Activated naive CD4-positive, alpha-beta T cell treated with anti-CD3 and anti-CD28 coated beads, Interleukin-2, amount 50 U/mL, for 16 hours (primary cell): ENCODE measurements at regions not wholly inside any gene's neighbourhood (a gene's known extent, or its start where the extent isn't known, plus 50 kb on each side); places are given as distances from the start of the nearest gene placed in this dataset.

Experiments used
- DNase-seq: peaks from one replicate; pipeline ENCODE4 v3.0.0-alpha.2; 2020

DNA sequence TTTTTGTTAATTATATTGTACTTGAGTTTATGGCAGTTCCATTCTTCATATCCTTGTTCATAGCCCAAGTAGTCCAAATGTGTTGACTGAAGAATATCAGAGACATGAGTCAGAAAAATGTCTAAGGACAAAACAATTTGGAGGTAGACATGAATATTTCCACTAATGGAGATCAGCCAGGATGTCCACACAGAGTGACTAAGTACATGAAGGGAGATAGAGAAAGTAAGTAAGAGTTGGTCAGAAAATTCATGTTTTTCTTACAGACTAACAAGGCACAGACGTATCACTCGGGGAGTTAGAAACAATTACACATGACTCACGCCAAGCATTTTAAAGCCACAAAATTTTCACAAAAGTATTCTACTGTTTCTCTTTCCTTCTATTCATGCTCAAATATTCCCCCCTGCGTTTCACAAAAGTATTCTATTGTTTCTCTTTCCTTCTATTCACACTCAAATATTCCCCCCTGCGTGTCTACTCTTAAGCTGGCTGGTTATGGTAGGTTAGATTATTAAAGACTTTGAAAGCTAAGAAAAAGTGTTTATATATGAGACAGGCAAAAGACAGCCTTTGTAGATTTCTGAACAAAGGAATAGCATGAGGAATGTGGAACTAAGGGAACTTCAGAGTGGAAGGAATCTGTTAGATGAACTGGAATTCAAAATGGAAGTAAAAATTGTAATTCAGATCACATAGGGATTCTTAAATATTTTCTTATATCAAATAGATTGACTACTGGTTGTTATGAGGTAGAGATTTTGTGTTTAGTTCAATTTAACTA, 648.7 kb upstream of the CCDC54 start:
- no peak for DNase-seq

DNA sequence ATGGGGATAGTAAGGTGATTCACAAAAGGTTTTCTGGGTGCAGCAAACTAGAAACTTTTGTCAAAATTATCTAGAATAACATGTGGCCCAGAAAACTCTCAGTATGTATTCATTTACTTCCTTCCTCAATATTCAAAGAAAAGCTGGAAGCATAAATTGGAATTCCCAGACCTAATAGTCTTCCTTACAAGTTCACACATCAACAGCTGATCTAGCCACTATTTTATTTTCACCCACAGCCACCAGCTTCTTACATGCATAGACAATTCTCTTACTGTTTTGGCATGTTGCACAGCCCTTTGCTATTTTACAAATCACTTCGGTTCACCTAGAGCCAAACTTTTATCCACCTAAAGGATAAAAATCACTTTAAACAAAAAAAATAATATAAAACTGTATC, 647.8 kb upstream of the CCDC54 start:
- DNase-seq, result no peak

DNA sequence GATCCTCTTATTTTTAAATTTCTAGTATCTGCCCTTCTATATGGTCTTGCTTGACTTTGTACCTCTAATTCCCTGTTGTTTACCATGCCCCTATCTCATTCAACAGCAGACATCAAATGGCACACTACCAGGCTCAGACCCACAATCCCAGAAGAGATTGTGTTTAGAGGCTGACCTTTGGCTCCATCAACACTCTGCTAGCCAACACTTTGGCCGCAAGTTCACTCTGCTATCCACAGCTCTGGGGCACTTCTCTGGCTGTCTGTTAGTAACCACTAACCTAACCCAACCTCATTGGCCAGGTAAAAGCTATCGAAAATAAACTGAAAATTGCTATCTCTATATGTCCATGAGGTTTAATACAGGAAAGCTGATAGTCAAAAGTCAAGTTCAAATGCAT, 646.0 kb upstream of the CCDC54 start:
- DNase-seq, result no peak

DNA sequence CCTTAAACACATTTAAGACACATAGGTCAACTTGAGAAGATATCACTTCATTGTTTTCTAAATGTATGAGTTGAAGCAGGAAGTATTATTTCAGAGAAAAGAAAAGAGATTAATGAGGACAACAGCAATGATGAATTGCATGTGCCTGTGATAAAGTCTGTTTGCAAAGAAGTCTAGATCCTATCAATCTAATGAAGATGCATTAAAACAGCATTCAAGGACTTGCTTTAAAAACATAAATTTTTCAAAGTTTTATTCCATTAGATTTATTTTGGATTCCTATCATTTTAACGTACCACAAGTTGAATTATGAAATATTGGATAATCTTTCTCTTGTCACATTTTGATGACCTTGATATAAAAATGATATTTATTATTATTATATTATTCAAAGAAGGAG, 642.5 kb upstream of the CCDC54 start:
- DNase-seq, result no peak

DNA sequence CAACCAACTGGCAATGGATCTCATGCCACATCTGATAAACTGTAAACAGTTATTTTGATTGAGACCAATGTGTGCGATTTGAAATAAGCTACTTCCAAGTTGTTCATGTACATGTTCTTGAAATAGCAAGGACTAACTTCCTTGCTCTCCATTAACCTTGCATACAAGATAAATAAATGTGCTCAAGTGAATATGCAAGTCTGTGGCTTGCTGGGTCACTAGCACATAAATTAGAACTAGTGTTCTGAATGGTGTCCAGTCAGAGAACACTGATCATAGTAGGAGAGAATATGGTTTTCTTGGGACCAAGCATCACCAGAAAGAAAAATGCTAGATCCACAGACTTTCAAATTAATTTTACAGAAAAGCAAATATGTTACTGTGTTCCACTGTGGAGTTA, 640.0 kb upstream of the CCDC54 start:
- no peak for DNase-seq

DNA sequence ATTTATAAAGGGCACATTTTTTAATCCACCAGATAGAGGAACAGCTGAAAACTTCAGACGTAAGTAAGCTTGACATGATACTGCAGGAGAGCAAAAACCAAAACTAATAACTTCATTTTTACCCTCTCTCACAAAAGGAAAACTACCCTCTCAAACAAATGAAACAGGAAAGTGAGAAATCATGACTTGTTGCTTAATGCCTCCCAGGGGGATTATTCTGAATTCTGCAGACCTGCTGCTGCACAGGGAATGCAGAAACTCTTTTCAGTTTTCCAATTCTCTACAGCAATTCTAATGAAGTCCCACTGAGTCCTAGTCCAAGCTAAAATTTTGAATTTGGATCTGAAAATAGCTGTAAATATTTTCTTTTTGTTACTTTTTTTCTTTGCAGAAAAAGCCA, 637.1 kb upstream of the CCDC54 start:
- no peak for DNase-seq

DNA sequence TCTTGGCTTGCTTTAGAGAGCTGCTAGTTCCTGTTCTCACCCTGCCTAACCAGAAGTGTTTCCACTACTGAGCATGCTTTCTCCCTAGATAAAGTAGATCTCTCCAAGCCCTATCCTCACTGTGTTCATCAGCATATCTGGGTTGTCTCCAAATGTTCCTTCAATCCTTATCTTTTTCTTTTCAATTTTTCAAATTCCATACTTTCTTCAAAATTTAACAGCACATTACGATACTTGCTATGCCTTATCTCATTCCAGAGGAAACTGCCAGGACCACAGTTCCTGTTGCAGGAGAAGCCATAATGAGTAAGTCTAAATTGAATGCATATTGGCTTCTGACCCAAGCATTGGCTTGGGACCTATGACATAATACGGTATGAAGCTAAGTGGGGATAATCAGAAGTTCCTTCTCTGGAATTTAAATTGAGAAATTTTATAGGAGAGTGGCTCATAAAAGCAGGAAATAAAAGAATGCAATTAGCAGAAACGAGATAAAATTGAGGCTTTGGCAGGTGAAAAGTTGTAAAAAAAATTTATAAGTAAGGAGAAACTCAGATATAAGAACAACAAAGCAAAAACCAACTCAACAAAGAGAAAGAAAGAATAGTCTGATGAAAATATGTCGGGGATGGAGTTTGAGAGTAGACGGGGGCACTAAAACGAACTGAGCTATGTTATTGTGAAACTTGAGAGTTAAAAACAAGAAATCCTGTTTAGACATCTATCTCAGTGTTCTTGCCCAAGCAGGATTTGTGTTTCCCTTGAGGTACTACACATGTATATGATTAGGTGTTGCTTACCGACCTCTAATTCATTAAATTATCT, 631.7 kb upstream of the CCDC54 start:
- DNase-seq, result no peak

DNA sequence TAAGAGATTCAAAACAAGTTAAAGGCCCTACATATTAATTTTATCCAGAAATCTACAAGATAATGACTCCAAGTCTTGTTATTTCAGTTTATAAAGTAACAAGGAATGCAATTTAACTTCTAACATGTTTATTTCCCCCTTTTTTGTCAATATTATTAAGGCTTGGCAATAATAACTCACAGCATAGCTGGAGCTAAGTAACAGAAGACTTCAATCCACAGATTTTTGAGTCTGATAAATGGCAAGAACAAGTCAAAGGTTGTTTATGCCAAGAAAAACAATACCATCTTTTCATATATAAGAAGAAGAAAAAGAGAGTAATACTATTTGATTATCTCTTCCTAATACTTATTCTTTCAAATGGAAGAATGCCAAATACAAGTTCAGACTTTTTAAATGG, 631.0 kb upstream of the CCDC54 start:
- DNase-seq, result no peak

DNA sequence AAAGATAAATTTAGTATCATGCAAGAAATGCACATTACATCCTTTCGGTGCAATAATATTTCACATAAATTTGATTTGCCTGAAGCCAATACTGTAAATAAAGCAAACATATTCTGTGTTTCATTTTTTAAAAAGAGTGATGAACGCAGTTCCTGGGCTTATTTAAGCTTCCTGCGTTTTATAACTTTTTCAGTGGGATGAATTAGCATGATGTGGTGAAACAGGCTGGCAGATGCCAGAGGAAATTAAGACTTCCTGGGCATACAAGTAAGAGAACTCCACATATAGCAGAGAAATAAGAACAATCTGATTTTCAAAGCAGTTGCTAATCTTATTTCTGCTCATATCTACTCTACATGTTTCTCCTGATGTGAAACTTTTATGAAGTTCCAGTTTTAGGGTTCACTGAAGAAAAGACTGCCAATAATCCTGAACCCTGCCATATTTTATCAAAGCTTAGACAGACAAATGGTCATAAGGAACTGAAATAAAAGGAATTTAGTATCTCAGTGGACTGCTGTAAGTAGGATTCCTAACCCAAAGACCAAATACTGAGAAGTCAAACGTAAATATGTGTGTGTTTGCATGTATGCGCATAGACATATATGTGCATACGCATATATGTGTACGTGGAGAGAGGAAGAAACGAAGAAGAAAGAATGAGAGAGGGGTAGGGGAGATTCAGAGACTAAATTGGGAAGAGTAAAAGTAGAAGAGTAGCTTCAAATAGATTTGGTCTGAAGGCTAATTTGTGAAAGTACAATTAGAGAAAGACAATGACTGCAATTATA, 628.6 kb upstream of the CCDC54 start:
- no peak for DNase-seq

DNA sequence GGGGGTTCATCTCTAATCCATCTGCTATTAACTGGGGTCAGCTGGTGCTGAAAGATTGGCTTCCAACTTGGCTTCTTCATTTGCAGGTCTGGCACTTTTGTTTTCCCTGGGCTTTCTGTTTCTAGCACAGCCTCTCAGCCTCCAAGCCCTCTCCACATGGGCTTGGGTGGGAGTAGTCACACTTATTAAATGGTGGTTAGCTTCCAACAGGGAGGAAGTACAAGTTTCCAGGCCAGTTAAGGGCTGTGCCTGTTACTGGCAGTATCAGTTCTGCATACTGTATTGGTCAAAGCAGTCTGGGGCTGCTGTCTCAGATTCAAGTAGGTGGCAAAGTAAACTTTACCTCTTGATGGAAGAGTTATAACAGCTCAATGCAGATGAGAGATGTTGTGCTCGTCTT, 627.1 kb upstream of the CCDC54 start:
- no peak for DNase-seq

DNA sequence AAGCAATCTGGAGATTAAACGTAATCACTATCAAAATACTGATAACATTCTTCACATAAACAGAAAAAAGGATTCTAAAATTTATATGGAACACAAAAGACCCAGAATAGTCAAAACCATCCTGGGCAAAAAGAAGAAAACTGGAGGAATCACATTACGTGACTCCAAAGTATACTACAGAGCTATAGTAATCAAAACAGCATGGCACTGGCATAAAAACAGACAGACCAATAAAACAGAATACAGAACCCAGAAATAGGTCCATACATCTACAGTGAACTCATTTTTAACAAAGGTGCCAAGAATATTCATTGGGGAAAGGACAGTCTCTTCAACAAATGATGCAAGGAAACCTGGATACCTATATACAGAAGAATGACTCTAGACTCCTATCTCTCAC, 621.9 kb upstream of the CCDC54 start:
- DNase-seq, result no peak

DNA sequence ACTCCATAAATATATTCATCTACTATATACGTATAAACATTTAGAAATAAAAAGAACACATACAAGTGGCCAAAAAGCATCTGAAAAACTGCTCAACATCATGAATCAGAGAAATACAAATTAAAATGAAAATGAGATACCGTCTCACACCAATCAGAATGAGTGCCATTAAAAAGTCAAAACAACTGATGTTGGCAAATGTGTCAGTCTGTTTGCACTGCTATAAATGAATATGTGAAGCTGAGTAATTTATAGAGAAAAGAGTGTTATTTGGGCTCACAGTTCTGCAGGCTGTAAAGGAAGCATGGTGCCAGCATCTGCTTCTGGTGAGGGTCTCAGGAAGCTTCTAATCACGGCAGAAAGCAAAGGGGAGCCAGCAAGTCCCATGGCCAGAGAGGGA, 620.3 kb upstream of the CCDC54 start:
- DNase-seq, result no peak

DNA sequence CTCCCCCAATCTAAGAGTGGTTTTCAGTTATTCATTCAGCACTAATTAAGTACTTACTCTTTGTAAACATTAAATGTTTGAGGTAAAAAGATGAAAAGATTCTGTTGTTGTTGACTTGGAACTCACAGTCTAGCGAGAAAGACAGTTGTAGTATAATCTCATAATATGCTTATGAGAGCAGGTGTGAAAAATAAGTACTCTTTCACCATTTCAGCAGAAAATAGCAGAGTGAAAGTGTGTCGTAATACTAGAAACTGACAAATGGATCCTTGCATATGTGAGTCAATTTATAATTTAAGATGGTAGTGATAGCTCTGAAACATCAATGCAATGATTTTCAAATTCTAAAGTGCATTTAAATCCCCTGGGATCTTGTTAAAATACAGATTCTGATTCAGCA, 618.8 kb upstream of the CCDC54 start:
- no peak for DNase-seq

DNA sequence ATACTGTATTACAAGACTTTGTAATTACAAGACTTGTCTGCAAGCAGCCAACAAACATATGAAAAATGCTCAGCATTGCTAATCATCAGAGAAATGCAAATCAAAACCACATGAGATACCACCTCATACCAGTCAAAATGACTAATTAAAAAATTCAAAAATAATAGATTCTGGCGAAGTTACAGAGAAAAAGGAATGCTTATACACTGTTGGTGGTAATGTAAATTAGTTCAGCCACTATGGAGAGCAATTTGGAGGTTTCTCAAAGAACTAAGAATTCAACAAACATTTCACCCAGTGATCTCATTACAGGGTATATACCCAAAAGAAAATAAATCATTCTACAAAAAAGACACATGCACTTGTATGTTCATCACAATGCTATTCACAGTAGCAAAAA, 617.5 kb upstream of the CCDC54 start:
- DNase-seq, result no peak

DNA sequence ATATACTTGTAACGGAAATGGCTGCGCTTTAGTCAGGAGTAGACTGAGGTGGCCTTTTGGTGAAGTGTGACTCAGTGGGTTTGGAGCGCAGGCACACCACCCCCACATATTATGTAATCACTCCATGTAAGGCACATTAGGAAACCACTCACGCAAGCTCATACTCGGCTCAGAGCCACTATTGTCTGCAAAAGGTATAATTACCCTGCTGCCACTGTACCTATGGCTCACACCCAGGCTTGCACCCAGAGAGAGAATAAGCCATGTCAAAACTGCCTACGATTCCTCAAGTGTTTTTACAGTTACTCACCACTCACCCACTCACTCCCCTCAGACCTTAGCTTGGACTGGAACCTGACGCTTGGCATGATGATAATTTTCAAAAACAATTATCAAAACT, 611.9 kb upstream of the CCDC54 start:
- no peak for DNase-seq

DNA sequence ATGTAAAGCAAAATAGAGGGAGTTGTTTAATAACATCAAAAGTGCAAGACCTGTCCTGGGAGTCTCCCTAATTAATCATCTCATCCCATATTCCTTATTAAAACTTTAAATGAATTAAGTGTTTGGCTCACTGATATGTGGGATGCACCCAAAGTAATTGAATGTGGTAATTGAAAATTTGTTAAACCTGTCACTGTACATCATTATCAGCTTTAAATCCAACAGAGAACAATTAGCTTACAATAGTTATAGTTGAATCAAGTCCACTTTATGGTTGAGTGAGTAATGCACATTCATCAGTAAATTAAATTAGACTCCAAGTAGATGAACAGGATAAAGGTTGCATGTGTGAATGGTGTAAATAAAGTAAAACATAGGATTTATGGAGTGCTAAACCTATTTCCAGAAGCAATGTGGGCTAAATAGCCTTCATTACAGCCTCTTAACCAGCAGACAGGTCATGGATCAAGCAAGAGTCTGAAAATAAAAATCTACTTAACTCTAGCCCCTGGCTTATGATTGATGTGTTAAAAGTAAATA, 608.2 kb upstream of the CCDC54 start:
- no peak for DNase-seq

DNA sequence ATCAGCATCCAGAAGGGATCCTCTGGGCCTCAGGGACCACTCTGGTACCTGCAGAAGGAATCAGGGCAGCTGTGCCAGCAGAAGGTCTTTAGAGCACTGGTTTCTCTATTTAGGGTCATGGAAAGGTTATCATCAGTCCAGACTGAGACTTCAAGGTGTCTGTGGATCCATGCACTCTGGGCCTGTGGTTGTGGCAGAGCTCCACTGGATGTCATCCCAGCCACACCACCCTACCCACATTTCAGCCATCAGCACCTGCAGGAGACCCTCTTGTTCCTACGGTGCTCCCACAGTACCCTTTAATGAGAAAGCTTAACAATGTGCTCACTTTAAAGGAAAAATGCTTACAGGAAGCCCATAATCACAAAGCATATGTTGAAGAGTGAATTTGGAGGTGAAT, 603.4 kb upstream of the CCDC54 start:
- no peak for DNase-seq

DNA sequence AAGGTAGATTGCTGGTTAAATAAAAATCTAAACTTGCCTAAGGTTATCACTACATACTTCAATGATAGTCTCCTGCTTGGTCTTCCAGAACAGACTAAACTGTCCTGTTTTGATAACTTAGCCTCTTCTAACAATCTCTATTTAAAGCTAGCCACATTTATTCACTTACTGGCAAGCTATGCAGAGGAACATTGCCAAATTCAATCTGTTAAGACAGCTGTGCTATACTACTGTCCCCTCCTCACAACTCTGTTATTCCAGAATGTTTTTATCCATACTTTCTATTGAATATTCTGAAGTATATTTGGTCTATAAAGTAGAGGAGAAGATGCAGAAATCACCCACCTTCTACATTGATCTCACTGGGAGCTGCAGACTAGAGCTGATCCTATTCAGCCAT, 594.0 kb upstream of the CCDC54 start:
- no peak for DNase-seq

DNA sequence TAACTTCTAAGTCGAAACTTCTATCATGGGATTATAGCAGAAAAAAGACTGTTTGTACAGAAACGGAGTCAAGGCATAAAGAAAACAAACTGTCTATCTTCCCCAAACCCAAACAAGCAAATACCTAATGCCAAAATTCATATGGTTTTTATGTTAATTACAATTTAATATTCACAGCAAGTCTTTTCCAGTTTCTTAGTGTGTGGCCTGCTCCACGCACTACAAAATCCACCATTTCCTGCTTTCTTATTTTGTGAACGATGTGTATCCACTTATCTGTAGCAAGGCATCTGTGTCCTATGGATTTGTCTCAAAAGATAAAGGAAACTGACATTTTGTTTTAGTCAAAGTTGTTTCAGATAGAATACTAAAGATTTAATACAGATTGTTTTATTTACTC, 588.0 kb upstream of the CCDC54 start:
- no peak for DNase-seq

DNA sequence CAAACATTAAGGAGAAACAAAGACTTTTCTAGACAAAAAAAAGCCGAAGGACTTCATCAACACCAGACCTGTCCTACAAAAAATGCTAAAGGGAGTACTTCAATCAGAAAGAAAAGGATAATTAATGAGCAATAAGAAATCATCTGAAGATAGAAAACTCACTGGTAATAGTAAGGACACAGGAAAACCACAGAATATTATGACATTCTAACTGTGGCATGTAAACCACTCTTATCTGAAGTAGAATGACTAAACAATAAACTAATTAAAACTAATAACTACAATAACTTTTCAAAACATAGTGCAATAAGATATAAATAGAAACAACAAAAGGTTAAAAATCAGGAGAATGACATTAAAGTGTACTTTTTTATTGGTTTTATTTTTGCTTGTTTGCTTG, 584.5 kb upstream of the CCDC54 start:
- DNase-seq, result no peak

DNA sequence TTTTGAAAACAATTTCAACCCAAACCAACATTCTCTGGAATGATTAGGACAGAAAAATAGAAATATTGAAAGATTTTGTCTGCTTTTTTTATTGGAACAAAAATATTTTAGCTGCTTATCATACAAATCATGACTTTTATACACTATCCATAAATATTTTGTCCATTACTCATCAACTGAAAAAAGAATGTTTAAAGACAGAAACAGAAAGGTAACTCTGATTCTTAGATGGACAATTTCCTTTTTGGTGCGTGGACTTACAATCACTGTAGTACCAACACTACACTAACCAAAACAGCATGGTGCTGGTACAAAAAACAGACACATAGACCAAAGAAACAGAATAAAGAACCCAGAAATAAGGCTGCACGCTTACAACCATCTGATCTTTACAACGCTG, 582.8 kb upstream of the CCDC54 start:
- no peak for DNase-seq

DNA sequence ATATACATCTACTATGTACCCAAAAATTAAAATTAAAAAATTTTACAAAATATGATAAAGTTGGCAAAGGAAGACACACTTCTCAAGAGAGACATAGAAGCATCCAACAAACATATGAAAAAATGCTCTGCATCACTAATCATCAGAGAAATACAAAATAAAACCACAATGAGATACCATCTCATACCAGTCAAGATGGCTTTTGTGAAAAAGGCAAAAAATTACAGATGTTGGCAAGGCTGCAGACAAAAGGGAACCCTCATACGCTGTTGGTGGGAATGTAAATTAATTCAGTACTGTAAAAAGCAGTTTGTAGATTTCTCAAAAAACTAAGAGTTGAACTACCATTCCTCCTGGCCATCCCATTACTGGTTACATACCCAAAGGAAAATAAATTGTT, 581.7 kb upstream of the CCDC54 start:
- no peak for DNase-seq

DNA sequence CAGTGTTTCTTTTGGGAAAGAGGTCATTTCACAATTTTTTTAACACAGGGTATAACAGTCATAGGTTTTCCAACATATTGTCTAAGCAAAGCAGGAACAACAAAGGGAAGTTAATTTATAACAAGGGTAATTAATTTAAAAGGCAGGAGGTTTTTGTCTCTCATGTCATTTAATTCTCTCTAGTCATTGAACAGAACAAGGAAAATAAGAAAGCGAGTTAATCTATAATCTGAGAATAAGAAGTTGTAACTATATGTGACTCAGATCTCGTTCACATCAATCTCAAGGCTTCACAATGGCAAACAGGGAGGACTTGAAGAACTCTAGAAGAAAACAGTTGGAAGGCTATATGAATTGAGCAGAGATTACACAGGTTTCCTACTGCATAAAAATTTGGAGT, 579.8 kb upstream of the CCDC54 start:
- no peak for DNase-seq

DNA sequence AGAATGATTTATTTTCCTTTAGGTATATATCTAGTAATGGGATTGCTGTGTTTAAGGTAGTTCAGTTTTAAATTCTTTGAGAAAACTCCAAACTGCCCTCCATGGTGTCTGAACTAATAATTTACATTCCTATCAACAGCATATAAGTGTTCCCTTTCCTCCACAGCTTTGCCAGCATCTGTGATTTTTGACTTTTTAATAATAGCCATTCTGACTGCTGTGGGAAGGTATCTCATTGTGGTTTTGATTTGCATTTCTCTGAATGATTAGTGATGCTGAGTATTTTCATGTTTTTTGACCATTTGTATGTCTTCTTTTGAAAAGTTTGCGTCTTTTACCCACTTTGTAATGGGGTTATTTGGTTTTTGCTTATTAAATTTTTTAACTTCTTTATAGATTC, 571.6 kb upstream of the CCDC54 start:
- DNase-seq, result no peak
